ENCODE measurements at regions not wholly inside any gene's neighbourhood (a gene's known extent, or its start where the extent isn't known, plus 50 kb on each side); places are given as distances from the start of the nearest gene placed in this dataset.

GRCh38 chr13:62305756-62306155 is 890.1 kb upstream of the PCDH20 start:
- TF ChIP-seq POLR2A (IDR thresholded peaks at IDR 0.05; ENCODE audit: low read depth, low read length) (no peak), CHD4 (IDR thresholded peaks at IDR 0.05) (no peak)
